Spleen (tissue), 11 donors: ENCODE measurements at regions not wholly inside any gene's neighbourhood (a gene's known extent, or its start where the extent isn't known, plus 50 kb on each side); places are given as distances from the start of the nearest gene placed in this dataset.

Experiments
- DNase-seq: peaks from one replicate; pipeline ENCODE4 v3.0.0-alpha.2; 2020
- H3K27ac ChIP-seq, 8 donors: fragments of 200-600 bp; sonication (generic) in 7 of 8; 1 replicate in 4 of 8; 2 replicates in 4 of 8; pipeline versions ENCODE4 v1.5.0 to v1.8.0; 2016 to 2021; ENCODE audit warnings: inconsistent platforms in 4 of 8, mild to moderate bottlenecking in 4 of 8, moderate library complexity in 1 of 8
- H3K27me3 ChIP-seq, 7 donors: fragments of 200-600 bp; sonication (generic) in 6 of 7; replicated peaks in 1 of 7; 1 replicate in 4 of 7; 2 replicates in 3 of 7; pipeline versions ENCODE4 v1.5.0 to v1.8.0; 2016 to 2021; ENCODE audit warnings: inconsistent platforms in 3 of 7, mild to moderate bottlenecking in 1 of 7
- H3K36me3 ChIP-seq, 6 donors: fragments of 200-600 bp; sonication (generic) in 5 of 6; 1 replicate in 4 of 6; 2 replicates in 2 of 6; pipeline versions ENCODE4 v1.5.0 to v1.8.0; 2016 to 2021; ENCODE audit warnings: inconsistent platforms in 2 of 6
- H3K4me1 ChIP-seq, 6 donors: fragments of 200-600 bp; sonication (generic) in 5 of 6; 1 replicate in 3 of 6; 2 replicates in 3 of 6; pipeline versions ENCODE4 v1.5.0 to v1.8.0; 2016 to 2021; ENCODE audit warnings: inconsistent platforms in 3 of 6
- H3K4me3 ChIP-seq, 8 donors: fragments of 200-600 bp; sonication (generic) in 7 of 8; 1 replicate in 4 of 8; 2 replicates in 4 of 8; pipeline versions ENCODE4 v1.5.0 to v1.8.0; 2016 to 2021; ENCODE audit warnings: inconsistent platforms in 4 of 8, mild to moderate bottlenecking in 4 of 8, moderate library complexity in 2 of 8
- H3K9me3 ChIP-seq, 8 donors: fragments of 200-600 bp; sonication (generic) in 7 of 8; 1 replicate in 4 of 8; 2 replicates in 4 of 8; pipeline versions ENCODE4 v1.5.0 to v1.8.0; 2016 to 2021; ENCODE audit warnings: inconsistent platforms in 4 of 8
- POLR2A ChIP-seq, 3 donors: fragments of 450-650 bp; IDR thresholded peaks; one replicate each; pipeline ENCODE4 v1.5.1; 2017; ENCODE audit warnings: antibody characterized with exemption in 3 of 3, mild to moderate bottlenecking in 1 of 3
- POLR2AphosphoS5 ChIP-seq, 3 donors: sonication (generic); formaldehyde crosslinking; IDR thresholded peaks; one replicate each; pipeline ENCODE4 v1.5.1; 2017; ENCODE audit warnings: antibody characterized with exemption in 3 of 3
- WGBS, 5 donors: extraction: QIAGEN DNeasy Blood & Tissue Kit in 3 of 5; methylation state at CpG; one replicate each; pipeline versions ENCODE4 v1.1.5 to v1.1.7; 2013 to 2018; 5-methylcytosine and 5-hydroxymethylcytosine counted together
- intact Hi-C: fragments of 100-400 bp; cut with DNase I; formaldehyde crosslinking; loops from one replicate; pipeline ENCODE4 v1.15.0; 2023; ENCODE audit warnings: low total_unique reads
- TF ChIP-seq, protein P1 (sequence below), 11 experiments: fragments of 200-600 bp in 7 of 11; fragments of 450-650 bp in 4 of 11; sonication (generic) in 4 of 11; IDR thresholded peaks in 8 of 11; conservative IDR thresholded peaks in 3 of 11; 1 replicate in 7 of 11; 2 replicates in 4 of 11; pipeline versions ENCODE4 v1.4.0 to v1.8.0; 2016 to 2021; ENCODE audit warnings: antibody characterized with exemption in 11 of 11, inconsistent platforms in 4 of 11, mild to moderate bottlenecking in 1 of 11
- donor health status: healthy with polysubstance abuse.
- donor health status: DM: no; HTN: no; CAD: no; lungs with moderate emphysema.
- donor health status: DM: no; HTN: no; CAD: no.
- donor health status: Bipolar disorder and iron deficiency.
- donor health status: healthy.
- donor health status: DM: no; HTN: no; CAD: no.
- donor health status: DM: yes; HTN: yes; CAD: no.

- intact Hi-C loops, result no loop called here
- WGBS, 5 donors, result 26 to 49% (median 32%) methylated on average over 3 to 6 of the region's 6 CpGs
Observed at GRCh38 chr9:7879551-7880245, 80.1 kb upstream of the DMAC1 start.

DNA sequence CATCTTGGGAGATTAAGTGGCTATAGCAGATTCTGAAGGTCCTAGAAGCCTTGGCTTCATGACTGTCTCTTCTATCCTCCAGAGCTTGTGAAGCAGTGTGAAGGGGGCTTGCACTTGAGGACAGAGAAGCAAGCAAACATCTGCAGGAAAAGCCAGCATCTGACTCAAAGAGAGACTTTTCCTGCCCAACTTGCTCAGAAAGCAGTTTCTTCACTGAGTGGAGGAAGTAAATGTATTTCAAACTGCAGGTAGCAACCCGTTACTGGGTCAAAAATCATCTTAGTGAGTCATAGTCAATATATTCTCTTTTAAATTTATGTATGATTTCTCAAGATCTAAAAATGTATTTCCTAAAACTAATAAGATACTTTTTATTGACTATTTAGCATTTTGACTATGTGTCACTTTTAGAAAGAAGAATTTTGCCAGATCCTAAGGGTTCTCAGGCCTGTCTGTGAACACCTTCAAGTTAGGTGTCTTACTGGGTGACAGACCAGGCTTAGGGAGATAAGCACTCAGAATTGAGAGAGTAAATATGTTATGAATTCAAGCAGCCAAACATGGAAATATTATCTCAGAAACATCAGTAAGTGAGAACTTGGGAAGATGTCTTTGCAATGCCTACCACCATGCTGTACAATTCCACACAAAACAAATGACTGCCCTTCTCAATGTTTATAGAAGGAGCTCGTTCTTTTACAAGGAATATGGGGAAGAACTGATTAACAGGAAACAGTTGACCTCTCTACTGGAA, 72.6 kb upstream of the DMAC1 start:
- DNase-seq, result no peak
- Histone ChIP-seq H3K4me3 (no peak overlapping the region), H3K27me3 (no peaks in the 10 kb centered on the region), H3K36me3 (no peaks in the 10 kb centered on the region), H3K9me3 (peaks cover 0 to 12% (median 3%) of the 10 kb centered on the region in 8 donors), H3K27ac (no peak overlapping the region), H3K4me1 (no peaks in the 10 kb centered on the region)
- intact Hi-C loops, result no loop called here
- TF ChIP-seq POLR2A (IDR thresholded peaks at IDR 0.05), result no peak
- WGBS, 5 donors, result 43 to 62% (median 56%) methylated on average over 2 of the region's 2 CpGs

More at GRCh38 chr9:7879551-7880245, 80.1 kb upstream of the DMAC1 start:
- TF ChIP-seq, protein P1, sequence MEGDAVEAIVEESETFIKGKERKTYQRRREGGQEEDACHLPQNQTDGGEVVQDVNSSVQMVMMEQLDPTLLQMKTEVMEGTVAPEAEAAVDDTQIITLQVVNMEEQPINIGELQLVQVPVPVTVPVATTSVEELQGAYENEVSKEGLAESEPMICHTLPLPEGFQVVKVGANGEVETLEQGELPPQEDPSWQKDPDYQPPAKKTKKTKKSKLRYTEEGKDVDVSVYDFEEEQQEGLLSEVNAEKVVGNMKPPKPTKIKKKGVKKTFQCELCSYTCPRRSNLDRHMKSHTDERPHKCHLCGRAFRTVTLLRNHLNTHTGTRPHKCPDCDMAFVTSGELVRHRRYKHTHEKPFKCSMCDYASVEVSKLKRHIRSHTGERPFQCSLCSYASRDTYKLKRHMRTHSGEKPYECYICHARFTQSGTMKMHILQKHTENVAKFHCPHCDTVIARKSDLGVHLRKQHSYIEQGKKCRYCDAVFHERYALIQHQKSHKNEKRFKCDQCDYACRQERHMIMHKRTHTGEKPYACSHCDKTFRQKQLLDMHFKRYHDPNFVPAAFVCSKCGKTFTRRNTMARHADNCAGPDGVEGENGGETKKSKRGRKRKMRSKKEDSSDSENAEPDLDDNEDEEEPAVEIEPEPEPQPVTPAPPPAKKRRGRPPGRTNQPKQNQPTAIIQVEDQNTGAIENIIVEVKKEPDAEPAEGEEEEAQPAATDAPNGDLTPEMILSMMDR (IDR thresholded peaks at IDR 0.05 in 8 of 11, conservative IDR thresholded peaks at IDR 0.05 in 3 of 11), result no peak
- TF ChIP-seq POLR2A (IDR thresholded peaks at IDR 0.05) (no peak), POLR2AphosphoS5 (IDR thresholded peaks at IDR 0.05) (no peak)
- DNase-seq, result no peak
- Histone ChIP-seq H3K4me1 (no peaks in the 10 kb centered on the region), H3K27me3 (no peaks in the 10 kb centered on the region), H3K36me3 (no peaks in the 10 kb centered on the region), H3K9me3 (peaks cover 0 to 25% (median 5%) of the 10 kb centered on the region in 8 donors), H3K4me3 (no peak overlapping the region), H3K27ac (no peak overlapping the region)

- Histone ChIP-seq H3K4me1 (no peaks in the 10 kb centered on the region), H3K27me3 (no peaks in the 10 kb centered on the region), H3K4me3 (no peak overlapping the region), H3K9me3 (no peaks in the 10 kb centered on the region), H3K27ac (no peak overlapping the region), H3K36me3 (no peaks in the 10 kb centered on the region)
- intact Hi-C loops, result no loop called here
- no peak for DNase-seq
- TF ChIP-seq, protein P1 (IDR thresholded peaks at IDR 0.05 in 8 of 11, conservative IDR thresholded peaks at IDR 0.05 in 3 of 11), result no peak
- no peak for TF ChIP-seq POLR2A (IDR thresholded peaks at IDR 0.05)
- TF ChIP-seq POLR2AphosphoS5 (IDR thresholded peaks at IDR 0.05), result no peak
- WGBS, 5 donors, result 87 to 95% (median 90%) methylated on average over 2 of the region's 2 CpGs
Observed at GRCh38 chr9:7869340-7869739, 69.8 kb upstream of the DMAC1 start.

DNA sequence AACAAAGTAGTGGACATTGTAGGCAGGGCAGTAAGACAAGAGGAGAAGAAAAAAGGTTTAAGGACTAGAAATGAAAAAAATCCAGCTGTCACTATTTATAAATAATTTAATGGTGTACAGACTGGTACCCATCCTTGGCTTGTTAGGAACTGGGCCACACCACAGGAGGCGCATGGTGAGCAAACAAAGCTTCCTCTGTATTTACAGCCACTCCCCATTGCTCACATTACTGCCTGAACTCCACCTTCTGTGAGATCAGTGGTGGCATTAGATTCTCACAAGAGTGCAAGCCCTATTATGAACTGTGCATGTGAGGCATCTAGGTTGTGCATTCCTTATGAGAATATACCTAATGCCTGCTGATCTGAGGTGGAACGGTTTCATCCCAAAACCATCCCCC, 62.6 kb upstream of the DMAC1 start:
- Histone ChIP-seq H3K27ac (no peak overlapping the region), H3K4me3 (no peak overlapping the region), H3K4me1 (no peaks in the 10 kb centered on the region), H3K9me3 (no peaks in the 10 kb centered on the region), H3K36me3 (no peaks in the 10 kb centered on the region), H3K27me3 (no peaks in the 10 kb centered on the region)
- TF ChIP-seq, protein P1 (IDR thresholded peaks at IDR 0.05 in 8 of 11, conservative IDR thresholded peaks at IDR 0.05 in 3 of 11), result no peak
- 87 to 96% (median 90%) methylated on average over 2 of the region's 2 CpGs for WGBS, 5 donors
- intact Hi-C loops, result no loop called here
- DNase-seq, result no peak
